CD4-positive, alpha-beta T cell treated with Interleukin-15 for 1 hour (primary cell): ENCODE measurements at regions not wholly inside any gene's neighbourhood (a gene's known extent, or its start where the extent isn't known, plus 50 kb on each side); places are given as distances from the start of the nearest gene placed in this dataset.

Experiments used
- DNase-seq: peaks from one replicate; pipeline ENCODE4 v3.0.0-alpha.2; 2020

DNA sequence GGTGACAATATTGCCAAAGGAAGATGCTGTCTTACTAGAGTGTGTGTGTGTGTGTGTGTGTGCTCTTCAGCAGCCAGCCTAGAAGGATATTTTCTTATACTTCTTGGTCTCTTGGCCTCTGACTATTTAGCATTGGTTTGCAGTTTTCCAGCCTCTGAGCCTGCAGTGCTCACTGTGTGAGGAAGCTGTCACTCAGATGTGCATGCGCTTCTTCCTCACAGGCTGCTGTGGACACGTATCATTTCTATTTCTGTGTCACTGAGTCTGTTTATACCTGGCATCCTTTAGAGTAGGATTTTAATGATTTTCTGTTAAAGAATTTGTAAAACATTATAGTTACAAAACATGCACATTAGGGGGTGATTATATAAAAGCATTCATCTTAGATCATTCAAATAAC is 83.3 kb downstream of the ALDH8A1 start:
- no peak for DNase-seq

DNA sequence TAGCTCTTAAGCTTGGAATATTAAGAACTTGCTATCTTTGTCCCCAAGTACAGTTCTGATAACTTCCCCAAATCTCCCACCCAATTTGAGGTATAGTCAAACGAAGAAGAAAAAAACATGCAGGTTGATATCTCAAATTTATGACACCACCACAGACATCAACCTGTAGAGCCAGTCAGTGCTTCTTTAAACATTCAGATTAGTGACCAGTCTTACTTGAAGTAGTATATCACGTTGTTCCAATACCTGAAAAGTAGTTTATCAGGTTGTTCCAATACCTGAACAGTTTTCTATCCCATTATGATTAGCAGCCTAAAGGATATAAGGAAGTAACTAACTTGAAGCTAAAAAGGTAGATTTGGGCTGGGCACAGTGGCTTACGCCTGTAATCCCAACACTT is 85.3 kb downstream of the ALDH8A1 start:
- DNase-seq: no peak

DNA sequence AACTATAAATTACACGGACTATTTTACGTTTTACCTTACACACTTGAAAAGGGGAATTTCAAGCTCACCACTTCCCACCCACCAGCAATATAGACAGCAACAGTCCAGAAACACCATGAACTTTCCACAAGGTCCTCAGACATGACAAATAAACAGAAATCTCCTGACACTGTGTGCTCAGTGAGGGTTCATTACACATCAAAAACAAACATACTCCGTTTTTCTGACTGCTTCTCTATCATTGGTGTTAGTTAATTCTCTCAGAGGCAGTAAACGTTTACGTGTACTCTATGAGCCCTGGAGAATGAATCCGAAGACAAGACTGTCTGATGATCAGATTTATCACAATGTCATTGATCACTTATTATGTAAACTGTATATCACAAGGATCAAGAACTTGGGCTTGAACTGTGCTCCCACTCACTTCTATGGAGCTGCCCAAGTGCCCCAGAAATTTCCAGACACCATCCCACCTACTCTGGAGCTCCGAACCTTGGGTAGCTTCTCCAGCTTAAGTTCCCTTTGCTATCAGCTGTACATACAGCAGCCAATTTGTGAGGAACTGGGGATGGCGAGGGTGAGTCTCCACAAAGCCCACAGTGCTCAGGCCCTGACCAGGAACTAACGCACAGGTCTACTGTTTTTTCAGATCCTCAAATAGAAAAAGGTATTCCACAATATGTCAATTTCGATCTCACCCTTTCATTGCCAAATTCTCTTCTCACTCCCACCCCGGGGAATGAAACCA is 86.0 kb downstream of the ALDH8A1 start:
- no peak for DNase-seq

DNA sequence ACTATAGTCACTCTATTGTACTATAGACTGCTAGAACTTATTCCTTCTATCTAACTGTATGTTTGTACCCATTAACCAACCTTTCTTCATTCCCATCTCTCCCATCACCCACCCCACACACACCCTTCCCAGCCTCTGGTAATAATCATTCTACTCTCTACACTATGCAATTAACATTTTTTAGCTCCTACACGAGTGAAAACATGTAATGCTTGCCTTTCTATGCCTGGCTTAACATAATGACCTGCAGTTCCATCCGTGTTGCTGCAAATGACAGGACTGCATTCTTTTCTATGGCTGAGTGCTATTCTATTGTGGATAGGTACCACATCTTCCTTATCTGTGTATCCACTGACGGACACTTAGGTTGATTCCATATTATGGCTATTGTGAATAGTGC is 95.5 kb downstream of the ALDH8A1 start:
- DNase-seq: no peak

DNA sequence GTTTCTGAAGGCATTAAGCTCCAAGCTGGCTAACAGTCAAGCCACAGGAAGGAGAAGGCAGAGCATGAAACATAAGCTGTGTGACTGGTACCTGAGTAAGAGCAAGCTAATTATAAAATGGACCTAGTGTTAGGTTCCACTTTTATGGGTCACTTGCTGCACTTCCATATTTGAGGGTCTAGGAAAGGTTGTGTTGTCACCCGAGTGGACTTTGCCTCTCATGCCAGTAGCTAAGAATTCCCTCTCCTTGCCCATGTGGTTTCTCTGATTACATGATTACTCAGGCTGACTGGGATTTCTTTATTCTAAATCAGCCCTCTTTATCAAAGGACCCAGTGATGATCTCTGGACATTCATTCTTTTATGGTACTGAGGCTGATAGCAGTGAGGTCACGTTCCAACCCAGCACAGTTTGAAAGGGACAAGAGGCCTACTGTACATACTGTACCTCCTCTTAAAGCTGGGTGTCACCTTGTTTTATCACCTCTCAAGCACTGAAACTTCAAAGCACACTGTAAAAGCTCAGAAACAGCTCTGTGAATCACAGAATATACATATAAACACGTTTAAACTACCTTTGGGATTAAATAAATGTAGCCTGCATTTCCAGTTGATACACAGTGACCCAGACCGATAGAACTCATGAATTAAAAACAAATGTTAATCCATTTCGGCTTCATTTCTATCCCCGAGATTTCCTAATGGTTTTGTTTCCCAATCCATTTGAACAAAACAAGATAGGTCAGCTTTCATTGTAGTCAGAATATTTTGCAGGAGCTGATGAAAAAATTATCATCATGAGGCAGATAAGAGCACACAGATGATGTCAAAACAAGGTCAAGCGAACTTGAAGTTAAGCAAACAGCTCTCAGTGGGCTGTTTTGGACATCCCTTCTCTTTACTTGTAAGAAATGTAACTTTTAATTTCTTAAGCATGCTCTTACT is 96.5 kb downstream of the ALDH8A1 start:
- DNase-seq: no peak

DNA sequence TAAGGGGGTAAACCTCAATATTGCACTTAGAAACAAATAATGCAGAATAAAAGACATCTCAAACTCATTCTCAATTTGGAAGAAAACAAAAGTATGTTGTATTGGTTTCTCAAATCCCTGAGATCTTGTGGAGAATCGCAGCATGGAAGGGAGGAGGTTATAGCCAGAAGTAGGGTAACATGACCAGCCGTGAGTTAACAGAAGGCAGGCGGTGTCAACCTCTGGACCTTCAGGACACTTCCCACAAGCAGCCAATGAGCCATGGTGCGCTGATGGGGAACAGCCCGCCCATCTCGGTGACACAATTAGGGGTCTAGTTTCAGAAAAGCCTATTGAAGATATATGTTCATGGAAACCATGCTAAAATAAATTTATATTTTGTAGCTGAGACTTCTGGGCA is 98.4 kb downstream of the ALDH8A1 start:
- no peak for DNase-seq

DNA sequence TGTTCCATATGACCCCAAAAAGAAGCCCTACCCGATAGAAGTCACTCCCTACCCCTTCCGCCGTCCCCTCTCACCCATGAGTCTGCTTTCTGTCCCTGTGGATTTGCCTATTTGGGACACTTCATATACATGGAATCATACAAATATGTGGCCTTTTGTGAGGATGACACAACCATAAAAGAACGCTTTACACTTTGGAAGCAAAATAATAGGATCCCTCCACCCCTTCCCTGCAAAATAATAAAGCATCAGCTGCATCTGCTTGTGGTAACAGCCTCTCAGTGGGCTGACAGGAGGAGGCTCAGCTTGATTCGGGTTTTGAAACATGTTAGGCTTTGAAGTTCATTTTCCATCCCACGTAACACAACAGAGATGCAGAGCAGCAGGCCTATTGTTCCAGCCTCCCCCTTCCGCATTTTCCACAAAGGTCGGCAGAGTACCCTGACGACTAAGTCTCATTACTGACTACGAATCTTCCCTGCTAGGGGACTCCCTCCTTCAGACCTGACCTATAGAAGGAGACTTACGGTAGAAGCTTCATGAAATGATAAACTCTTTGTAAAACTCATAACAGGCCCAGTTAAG is 99.1 kb downstream of the ALDH8A1 start:
- no peak for DNase-seq

DNA sequence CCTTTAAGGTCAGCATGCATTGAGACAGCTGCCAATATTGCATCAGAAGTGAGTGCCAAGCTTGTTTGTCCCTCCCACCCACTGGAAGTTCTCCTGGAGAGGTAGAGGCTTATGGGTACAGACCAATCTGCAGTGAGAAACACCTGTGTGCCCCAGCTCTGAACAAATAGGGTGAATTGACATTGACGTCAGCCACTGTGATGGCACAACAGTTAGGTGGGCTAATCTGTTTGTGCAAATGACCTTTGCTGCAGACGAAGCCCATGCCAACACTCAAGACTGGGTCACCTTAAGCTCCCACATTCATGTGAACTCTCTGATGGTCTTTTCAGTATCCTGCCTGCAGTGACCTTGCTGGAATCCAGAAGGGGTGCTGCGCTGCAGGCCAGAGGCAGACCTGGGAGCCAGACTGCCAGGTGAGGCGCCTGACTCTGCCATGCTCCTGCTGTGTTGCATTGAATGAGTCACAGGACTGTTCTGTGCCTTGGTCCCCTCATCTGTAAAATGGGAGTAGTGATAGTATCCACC is 99.9 kb downstream of the ALDH8A1 start:
- no peak for DNase-seq

DNA sequence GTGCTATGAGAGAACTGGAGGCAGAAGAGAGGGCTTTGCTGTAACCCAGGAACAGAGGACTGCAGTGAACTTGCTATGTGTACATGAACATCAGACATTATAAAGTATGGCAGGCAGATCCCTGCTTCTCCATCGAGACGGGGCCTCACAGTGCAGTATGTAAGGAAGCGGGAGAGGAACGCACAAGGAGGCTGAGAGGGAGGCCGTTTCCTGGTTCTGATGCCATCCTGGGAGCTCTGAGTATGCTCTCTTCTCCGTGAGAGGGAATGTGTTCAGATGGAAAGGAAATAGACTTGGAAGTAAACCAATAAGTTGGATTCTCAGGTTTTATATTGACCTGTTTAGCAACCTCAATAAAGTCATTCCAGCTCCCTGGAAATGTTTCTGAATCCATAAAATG is 101.8 kb downstream of the ALDH8A1 start:
- no peak for DNase-seq

DNA sequence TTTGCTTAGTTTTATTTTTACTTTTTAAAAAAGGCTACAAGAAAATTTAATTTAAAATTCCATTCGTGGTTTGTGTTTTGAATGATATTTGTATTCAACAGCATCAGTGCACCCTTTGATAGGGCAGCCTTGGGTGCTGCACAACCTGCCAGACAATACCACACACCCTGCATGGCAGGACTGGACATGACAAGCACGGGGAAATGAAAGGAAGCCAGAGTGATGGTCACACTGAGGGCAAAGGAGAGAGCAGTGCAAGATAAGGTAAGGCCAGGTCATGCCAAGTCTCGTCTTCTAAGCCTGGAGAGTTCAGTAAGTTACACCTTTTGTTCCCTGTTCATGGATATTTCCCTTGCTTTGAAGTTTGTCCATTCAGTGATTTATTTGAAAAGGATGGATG is 103.0 kb downstream of the ALDH8A1 start:
- no peak for DNase-seq

DNA sequence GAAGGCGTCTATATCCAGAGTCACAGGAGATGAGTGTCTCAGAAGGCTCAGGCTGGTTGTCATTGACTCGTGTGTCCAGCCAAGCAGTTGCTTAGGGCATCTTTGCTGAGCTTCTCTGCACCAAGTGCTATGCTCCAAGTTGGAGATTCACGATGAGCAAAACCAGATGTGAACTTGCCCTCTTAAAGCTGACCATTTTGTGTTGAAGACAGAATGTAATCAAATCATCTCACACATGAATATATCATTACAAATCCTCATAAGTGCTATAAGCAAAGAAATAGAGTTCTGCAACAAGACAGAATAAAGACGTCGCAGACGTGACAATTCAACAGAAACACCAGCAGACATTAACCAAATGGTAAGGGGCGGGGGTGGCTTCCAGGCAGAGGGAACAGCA is 103.9 kb downstream of the ALDH8A1 start:
- no peak for DNase-seq

DNA sequence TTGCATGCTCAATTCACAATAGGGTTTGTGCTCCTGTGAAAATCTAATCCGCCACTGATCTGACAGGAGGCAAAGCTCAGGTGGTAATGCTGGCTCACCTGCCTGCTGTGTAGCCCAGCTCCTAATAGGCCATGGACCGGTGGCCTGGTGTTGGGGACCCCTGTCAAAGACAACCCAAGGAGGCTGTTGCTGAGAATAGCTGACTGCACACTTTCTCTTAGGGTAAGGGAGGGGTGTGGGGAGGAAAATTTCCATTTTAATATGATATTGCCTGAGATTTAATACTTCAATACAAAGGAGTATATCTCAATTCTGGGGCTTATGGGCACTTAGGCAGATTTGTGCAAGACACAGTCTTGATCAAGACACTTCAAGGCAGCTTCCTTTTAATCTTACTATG is 105.8 kb downstream of the ALDH8A1 start:
- DNase-seq: no peak

DNA sequence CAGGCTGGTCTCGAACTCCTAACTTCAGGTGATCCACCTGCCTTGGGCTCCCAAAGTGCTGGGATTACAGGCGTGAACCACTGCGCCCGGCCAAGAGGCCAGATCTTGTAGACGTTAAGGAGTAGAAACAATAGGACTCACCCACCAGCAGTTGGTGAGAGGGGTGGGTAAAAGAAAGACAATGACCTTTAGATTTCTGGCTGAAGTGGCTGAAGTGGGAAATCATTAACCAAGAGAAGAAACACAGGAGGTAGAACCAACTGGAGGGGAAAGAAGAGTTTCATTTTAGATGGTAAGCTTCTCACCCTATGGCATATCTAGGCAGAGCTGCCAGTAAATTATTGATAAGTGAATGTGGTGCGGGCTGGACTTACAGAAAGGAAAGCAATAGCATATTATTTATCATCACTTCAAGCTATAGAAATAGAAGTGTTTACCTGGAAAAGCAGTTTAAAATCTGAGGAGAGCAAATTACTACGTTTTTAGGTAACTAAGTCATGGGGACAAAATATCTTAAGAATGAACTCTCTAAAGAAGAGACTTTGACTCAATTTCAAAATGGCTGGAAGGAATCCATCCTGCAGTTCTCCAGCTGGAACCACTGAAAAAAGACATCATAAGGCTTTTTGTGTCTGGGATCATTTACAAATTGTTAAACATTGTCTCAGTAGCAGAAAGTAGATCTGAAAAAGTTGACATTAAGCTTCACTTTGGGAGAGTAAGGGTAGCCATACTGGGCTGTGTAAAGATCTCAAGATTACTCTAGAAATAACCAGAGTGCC is 109.6 kb downstream of the ALDH8A1 start:
- DNase-seq: no peak

DNA sequence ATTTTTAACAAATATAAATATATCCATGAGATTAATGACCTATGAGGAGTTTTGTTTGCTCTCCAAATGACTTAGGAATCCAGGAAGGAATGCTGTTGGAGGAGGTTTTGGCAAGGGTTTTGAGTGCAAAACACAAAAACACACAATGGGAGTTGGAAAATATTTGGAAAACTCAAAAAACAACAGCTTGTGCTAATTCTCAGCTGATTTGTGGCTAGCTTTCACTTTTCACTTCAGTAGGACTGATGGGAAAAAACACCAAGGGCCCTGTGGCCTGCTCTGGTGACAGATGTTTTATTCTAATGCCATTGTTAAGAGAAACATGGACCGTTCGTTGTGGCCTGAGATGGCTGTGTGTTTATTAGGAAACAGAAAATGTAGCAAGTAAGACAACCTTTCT is 113.9 kb downstream of the ALDH8A1 start:
- no peak for DNase-seq

DNA sequence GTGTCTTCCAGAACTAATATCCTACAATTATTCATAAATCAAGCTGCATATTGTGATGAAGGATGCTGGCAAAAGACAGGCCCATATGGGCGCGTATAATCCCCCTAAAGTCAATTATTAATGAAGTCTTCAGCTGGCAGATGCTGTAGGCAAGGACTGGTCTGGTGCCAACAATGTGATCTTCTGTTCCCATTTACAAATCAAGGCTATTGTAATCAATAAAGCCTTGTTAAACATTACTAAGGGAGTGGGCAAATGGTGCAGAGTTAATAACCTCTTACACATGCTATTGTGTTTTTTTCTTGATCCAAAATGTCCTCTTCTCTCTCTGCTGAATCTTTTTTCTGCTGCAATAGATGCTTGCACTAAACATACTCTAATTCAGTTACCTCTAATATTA is 119.0 kb downstream of the ALDH8A1 start:
- no peak for DNase-seq

DNA sequence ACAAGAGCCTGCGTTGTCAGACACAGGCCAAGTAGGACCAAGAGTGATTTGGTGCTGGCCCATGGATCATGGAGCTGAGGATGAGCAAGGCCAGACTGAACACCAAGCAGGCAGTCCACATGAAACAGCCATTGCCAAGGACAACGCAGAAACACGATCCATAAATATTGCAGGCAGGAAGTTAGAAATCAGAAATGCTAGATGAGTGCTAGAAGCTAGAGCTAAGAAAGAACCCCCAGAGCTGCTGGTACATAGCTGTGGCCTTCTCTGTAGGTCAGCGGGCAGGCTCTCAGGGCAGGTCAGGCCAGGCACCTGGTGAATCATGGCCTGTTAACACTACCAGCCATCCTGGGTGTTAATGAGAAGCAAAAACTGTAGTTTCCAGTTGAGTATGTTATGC is 119.7 kb downstream of the ALDH8A1 start:
- no peak for DNase-seq

DNA sequence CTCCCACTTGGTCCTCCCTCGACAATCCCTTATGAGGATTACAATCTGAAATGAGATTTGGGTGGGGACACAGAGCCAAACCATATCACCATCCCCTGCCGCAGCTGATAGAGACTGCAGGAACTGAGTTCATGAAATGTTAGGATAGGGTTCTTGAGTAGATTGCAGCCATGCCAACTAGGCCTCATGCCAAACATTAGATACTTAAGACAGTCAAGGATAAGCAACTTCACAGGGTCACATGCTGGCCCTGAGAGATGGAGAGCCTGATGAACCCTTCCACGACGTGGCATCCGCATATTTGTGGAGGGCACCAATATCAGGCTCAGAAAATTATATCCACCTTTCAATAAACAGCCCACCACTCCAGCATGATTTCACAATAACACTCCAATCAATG is 121.3 kb downstream of the ALDH8A1 start:
- DNase-seq: no peak

DNA sequence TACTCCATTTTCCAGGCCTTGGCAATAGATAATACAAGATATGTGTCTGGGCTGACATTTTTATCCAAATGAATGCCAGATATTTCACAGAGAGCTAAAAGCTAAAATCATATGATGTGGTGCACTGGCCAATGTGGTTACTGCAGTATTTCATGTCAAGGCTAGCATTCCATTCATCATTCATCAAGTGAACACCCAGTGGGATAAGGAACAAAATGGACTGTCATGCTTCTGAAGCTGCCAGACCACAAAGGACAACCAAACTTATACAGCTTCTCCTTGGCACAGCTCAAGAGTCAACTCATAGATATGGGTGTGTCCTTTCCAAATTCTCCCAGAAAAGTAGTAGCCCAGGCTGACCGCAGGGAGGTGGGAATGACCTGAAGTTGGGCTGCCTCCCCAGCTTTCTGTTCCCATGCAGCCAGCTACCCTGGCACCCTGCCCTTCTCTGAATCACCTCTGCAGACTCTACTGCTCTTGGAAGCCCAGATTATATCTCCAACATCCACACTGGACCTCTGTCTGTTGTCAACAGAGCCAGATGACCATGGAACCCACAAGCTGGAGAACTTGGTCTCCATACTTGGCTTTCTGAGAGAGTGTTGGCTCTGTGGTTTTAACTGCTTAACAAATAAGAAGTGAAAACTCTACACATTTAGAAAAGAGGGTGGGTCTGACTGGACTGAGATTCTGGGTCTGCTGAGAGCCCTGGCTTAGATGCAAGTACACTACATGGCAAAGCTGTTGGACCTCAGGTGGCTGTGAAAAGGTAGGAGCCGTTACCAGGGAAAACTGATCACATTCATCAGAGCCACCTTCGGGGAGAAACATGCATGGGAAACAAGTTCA is 122.8 kb downstream of the ALDH8A1 start:
- DNase-seq: no peak

DNA sequence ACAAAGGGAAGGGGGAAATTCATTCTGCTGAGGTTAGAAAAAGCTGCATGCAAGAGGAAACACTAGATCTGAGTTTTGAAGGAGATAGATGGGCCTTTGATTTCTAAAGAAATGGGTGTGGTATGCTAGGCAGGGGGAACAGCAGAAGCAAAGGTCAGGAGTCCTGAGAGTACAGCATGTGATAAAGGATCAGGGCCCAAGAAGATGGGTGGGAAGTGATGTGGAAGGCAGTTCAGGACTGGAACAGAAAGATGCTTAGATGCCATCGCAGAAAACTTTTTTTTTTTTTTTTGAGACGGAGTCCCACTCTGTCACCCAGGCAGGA is 126.2 kb downstream of the ALDH8A1 start:
- DNase-seq: no peak

DNA sequence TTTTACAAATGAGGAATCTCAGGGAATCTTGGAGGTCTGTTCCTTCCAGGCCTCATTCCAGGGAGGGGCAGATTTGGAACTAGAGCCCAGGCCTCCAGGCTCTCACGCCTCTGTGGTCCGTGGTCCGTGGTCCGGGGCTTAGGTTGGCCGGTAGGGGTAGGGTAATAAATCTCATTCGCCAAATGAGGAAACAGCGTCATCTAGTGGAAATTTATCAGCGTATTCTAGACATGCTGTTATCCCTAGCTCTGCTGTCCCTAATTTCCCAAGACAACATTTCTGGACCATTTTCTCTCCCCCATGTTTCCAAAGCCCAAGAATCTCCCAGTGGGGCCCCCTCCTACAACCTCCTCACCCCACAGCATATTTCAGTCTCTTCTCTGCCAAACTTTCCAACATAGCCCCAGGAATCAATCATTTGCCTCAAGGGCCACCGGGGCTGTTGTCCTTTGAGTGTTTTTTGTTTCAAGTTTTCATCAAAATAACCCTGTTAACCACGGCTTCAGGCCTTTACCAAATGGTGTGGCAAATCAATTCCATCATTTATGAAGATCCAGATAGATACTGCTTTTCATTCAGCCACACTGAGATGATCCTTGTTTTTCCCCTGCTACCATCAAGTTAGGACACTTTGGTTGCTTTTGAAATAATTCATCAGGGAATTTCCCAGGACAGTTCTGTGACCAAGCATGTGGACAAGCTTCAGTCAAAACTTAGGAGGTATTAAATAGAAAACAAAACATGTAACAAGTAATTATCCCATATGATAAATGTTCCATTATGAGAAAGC is 126.8 kb downstream of the ALDH8A1 start:
- DNase-seq: peak; percentile 33
